ENCODE measurements at regions not wholly inside any gene's neighbourhood (a gene's known extent, or its start where the extent isn't known, plus 50 kb on each side); places are given as distances from the start of the nearest gene placed in this dataset.

DNA sequence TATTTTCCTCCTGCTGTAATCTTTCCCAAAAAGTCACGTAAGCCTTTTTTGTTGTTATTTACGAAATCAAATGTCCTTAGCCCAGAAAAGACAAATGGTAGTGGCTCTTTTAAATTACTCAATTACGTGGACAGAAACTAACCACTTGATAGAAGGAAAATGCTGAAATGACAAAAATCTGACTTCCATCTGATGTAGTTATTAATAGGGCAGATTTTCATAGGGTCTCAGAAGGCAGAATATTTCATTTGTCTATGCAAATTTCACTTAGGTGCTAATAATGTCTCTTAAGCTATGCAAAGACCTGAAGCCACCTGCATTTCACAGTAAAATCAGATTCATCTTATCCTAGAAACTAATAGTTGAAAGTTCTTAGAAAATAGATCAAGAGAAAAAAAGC, 295.7 kb downstream of the TMA16 start:
- no peaks in the 10 kb centered on the region for H3K79me2 ChIP-seq (ENCODE audit: insufficient read depth, low read length)
- no peak overlapping the region for H3T11ph ChIP-seq (ENCODE audit: low read length)
- H2BK12ac ChIP-seq (ENCODE audit: insufficient read length, low read depth, low read length), result no peak overlapping the region
- no peak overlapping the region for H3K56ac ChIP-seq (ENCODE audit: insufficient read length, low read depth, low read length)
- H2BK5ac ChIP-seq (ENCODE audit: insufficient read length, low read length), result no peak overlapping the region
- H3K23ac ChIP-seq (ENCODE audit: insufficient read length, low read depth, low read length), result no peak overlapping the region
- H3K27me3 Mint-ChIP-seq (ENCODE audit: low read depth), result no peaks in the 10 kb centered on the region
- no peak overlapping the region for H3K14ac ChIP-seq (ENCODE audit: insufficient read depth, low read length)
- no peak overlapping the region for H2BK15ac ChIP-seq (ENCODE audit: low read depth, low read length)
- H4K8ac ChIP-seq (replicated peaks; ENCODE audit: insufficient read length, low read depth, low read length), result no peak overlapping the region
- H3K9me3 Mint-ChIP-seq, result peaks cover 0 to 1% of the 10 kb centered on the region in 2 experiments; a peak in 1 of 5 replicates
- TF ChIP-seq, protein P1, sequence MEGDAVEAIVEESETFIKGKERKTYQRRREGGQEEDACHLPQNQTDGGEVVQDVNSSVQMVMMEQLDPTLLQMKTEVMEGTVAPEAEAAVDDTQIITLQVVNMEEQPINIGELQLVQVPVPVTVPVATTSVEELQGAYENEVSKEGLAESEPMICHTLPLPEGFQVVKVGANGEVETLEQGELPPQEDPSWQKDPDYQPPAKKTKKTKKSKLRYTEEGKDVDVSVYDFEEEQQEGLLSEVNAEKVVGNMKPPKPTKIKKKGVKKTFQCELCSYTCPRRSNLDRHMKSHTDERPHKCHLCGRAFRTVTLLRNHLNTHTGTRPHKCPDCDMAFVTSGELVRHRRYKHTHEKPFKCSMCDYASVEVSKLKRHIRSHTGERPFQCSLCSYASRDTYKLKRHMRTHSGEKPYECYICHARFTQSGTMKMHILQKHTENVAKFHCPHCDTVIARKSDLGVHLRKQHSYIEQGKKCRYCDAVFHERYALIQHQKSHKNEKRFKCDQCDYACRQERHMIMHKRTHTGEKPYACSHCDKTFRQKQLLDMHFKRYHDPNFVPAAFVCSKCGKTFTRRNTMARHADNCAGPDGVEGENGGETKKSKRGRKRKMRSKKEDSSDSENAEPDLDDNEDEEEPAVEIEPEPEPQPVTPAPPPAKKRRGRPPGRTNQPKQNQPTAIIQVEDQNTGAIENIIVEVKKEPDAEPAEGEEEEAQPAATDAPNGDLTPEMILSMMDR (conservative IDR thresholded peaks at IDR 0.05), result no peak
- no peak overlapping the region for H2AFZ ChIP-seq (ENCODE audit: low read length)
- H2AK5ac ChIP-seq (ENCODE audit: insufficient read length, low read length), result no peak overlapping the region
- no peaks in the 10 kb centered on the region for H3K4me1 ChIP-seq (ENCODE audit: insufficient read depth, low read length)
- H4K91ac ChIP-seq (ENCODE audit: insufficient read length, low read depth, low read length), result no peak overlapping the region
- no peaks in the 10 kb centered on the region for H3K23me2 ChIP-seq (ENCODE audit: insufficient read length, low read depth, low read length, poor library complexity, severe bottlenecking)
- no peak for DNase-seq
- H3K4me3 Mint-ChIP-seq, result no peak overlapping the region
- no peaks in the 10 kb centered on the region for H3K27me3 ChIP-seq (ENCODE audit: insufficient read depth, low read length)
- H3K9ac ChIP-seq (ENCODE audit: extremely low read depth, insufficient read length, low read length), result no peak overlapping the region
- no peak overlapping the region for H2BK120ac ChIP-seq (ENCODE audit: low read depth, low read length, poor library complexity, severe bottlenecking)
- no peaks in the 10 kb centered on the region for H4K20me1 ChIP-seq (ENCODE audit: control insufficient read depth, insufficient read depth, insufficient read length)
- no peaks in the 10 kb centered on the region for H3K9me3 ChIP-seq (ENCODE audit: control insufficient read depth, low read depth, low read length)
- H4K5ac ChIP-seq (ENCODE audit: insufficient read length, low read depth, low read length), result no peak overlapping the region
- no peaks in the 10 kb centered on the region for H3K36me3 Mint-ChIP-seq (ENCODE audit: insufficient read depth in 1 of 3, low read depth in 3 of 3)
- H3K27ac Mint-ChIP-seq, result no peak overlapping the region
- no peaks in the 10 kb centered on the region for H3K79me1 ChIP-seq (ENCODE audit: insufficient read depth, low read depth, low read length, poor library complexity, severe bottlenecking)
- no peak overlapping the region for H2BK20ac ChIP-seq (ENCODE audit: low read depth, low read length, poor library complexity, severe bottlenecking)
- no peaks in the 10 kb centered on the region for H3K4me1 Mint-ChIP-seq
- H3K4me2 ChIP-seq (ENCODE audit: insufficient read depth, insufficient read length, low read length), result no peak overlapping the region
- H3K27ac ChIP-seq (ENCODE audit: insufficient read length, low read depth, low read length), result no peak overlapping the region
- H3K4ac ChIP-seq (ENCODE audit: low read depth, low read length), result no peak overlapping the region
- WGBS (ENCODE audit: extremely low coverage, insufficient read length, low lambda C conversion rate), result no CpG with 5 or more reads among the region's 3 CpGs
- no peak overlapping the region for H3K18ac ChIP-seq (ENCODE audit: insufficient read length, low read depth, low read length)
